GM20000 (cell line): ENCODE measurements at regions not wholly inside any gene's neighbourhood (a gene's known extent, or its start where the extent isn't known, plus 50 kb on each side); places are given as distances from the start of the nearest gene placed in this dataset.

Source experiments
- DNase-seq: peaks from one replicate; pipeline ENCODE4 v3.0.0; 2012; ENCODE audit warnings: low spot score
- TF ChIP-seq, protein P1 (sequence below): IDR thresholded peaks from 2 replicates; pipeline ENCODE4 v1.5.1; 2012; ENCODE audit warnings: mild to moderate bottlenecking, control low read depth; ENCODE audit errors: extremely low read depth, missing control alignments

DNA sequence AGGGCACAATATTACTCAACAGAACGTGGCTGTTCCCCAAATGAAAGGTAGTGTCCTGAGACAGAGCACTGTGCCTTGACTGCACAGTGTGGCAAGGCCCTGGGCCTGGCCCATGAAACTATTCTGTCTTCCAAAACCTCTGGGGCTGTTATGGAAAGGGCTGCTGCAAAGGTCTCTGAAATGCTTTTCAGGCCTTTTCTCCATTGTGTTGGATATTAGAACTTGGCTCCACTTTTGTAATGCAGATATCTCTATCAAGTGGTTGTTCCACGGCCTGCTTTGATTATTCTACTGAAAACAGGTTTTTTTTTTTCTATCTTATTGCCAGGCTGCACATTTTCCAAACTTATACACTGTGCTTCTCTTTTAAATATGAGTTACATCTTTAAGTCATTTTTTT lies 777.5 kb upstream of the TYRP1 start:
- no peak for DNase-seq

DNA sequence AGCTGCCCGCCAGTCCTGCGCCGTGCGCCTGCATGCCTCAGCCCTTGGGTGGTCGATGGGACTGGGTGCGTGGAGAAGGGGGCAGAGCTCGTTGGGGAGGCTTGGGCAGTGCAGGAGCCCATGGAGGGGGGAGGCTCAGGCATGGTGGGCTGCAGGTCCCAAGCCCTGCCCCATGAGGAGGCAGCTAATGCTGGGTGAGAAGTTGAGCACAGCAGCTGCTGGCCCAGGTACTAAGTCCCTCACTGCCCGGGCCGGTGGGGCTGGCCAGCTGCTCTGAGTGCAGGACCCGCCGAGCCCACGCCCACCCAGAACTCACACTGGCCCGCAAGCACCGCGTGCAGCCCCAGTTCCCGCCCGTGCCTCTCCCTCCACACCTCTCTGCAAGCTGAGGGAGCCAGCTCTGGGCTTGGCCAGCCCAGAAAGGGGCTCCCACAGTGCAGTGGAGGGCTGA lies 764.3 kb upstream of the TYRP1 start:
- TF ChIP-seq, protein P1, sequence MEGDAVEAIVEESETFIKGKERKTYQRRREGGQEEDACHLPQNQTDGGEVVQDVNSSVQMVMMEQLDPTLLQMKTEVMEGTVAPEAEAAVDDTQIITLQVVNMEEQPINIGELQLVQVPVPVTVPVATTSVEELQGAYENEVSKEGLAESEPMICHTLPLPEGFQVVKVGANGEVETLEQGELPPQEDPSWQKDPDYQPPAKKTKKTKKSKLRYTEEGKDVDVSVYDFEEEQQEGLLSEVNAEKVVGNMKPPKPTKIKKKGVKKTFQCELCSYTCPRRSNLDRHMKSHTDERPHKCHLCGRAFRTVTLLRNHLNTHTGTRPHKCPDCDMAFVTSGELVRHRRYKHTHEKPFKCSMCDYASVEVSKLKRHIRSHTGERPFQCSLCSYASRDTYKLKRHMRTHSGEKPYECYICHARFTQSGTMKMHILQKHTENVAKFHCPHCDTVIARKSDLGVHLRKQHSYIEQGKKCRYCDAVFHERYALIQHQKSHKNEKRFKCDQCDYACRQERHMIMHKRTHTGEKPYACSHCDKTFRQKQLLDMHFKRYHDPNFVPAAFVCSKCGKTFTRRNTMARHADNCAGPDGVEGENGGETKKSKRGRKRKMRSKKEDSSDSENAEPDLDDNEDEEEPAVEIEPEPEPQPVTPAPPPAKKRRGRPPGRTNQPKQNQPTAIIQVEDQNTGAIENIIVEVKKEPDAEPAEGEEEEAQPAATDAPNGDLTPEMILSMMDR = no peak
- DNase-seq = no peak

More for the DNA sequence above, 777.5 kb upstream of the TYRP1 start:
- TF ChIP-seq, protein P1 = no peak

DNA sequence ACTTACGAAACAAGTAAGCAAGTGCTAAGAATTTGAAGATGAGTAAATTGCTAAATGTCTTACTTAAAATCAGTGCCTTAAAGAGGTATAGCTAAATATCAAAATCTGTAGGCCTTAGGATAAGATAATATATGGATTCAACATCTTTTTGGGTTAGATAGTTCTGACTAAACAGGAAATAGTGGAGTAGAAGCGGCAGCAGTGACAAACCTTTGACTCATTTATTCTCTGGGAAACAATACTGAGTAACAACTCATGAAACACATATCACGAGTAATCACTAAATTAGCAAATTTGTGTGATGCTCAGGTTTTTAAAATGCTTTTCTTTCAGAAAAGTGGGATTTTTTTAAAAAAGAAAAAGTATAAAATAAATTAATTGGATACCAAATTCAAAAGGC lies 762.1 kb upstream of the TYRP1 start:
- TF ChIP-seq, protein P1 = no peak
- DNase-seq = no peak

DNA sequence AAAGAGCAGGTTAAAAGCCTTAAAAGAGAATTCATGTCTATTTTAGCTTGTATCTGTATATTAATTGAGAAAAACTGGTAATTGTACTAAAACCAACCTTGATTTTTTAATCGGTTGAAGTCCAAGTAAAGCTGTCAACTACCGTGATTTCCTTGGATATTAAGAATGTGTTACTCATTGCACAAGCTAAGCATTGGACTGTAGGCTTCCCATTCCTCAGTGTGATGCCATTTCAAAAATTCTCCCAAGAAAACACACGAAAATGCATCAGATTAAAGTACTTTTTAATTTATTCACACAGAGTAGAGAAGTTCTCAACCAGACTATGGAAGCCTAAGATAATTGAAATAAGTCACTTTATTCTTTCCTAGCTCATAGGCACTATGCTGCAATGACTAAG lies 761.4 kb upstream of the TYRP1 start:
- TF ChIP-seq, protein P1 = no peak
- no peak for DNase-seq

DNA sequence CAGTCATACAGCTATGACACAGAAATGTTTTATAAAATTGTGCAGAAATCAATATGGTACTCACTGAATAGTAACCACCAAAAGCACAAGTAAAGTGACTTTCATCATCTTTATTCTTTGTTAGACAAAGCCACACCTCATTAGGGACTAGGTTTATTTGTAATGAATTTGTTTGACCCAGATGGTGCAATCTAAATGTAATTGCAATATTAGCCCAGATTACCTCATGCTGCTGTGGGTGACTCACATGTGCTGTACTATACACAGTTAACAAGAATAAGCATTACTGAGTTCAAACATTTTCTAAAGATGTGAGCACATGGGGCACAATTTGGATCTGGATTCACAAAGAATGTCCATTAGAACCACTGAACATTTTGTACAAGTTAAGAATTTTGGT lies 759.3 kb upstream of the TYRP1 start:
- no peak for DNase-seq
- TF ChIP-seq, protein P1 = no peak

DNA sequence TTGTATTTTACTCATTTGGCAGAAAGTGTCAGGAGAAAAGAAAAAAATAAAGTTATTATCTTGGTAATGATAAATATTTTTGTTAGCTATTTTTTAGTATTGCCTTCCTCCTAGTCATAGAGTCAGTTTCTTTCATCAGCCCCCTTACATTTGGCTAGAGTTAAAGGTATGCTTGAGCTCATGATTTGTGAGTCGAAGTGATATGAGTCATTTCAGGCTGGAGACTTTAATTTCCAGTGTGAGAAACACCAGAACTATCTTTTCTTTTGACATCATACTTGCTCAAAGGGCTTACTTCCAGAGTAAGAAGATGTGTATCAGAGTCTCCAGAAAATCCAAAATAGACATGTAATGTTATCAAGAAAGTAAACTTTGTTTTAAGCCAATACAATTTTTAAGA lies 746.7 kb upstream of the TYRP1 start:
- TF ChIP-seq, protein P1 = no peak
- DNase-seq = no peak

DNA sequence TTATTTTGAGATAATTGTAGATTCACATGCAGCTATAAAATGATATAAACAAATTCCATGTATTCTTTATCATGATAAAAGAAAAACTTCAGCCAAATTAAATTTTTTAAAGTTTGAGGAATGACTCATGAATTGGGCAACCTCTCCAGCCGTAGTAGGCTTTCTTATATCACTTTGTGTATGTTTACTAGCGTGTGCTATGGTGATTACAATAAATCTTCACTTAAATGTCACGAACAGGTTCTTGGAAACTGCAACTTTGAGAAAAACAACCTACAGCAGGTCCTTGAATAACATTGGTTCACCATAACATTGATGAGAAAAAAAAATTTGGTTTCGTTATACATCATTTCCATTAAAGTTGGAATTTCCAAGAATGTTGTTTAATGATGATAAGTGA lies 730.9 kb upstream of the TYRP1 start:
- DNase-seq = no peak
- TF ChIP-seq, protein P1 = no peak

DNA sequence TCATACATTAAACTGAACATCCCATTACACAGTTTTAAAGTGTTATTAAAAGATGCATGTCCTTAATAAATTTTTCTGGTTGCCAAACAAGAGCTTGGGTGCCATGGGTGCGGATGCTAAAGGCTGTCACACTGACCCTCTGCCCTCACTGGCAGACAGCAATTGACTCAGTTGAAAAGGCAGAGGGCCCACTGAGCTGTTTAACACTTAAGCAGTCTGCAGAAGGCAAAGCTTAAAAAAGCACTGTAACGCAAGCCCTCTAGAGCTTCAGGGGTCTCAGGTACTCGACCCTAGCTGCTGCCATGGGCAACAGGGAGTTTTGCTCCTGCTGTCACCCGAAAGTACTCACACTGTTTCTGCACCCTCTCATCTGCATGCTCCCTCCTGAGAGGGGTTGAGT lies 726.4 kb upstream of the TYRP1 start:
- DNase-seq = no peak
- TF ChIP-seq, protein P1 = no peak
